MM.1S (cell line): ENCODE measurements at regions not wholly inside any gene's neighbourhood (a gene's known extent, or its start where the extent isn't known, plus 50 kb on each side); places are given as distances from the start of the nearest gene placed in this dataset.

Experiments
- DNase-seq: peaks from one replicate; pipeline ENCODE4 v3.0.0-alpha.2; 2015
- H2AFZ ChIP-seq: fragments of 300-600 bp; sonication (generic); 2 replicates; pipeline ENCODE4 v1.6.0; 2016; ENCODE audit warnings: antibody characterized with exemption, low read length
- H3F3A ChIP-seq: fragments of 300-600 bp; sonication (generic); 2 replicates; pipeline ENCODE4 v1.6.1; 2016; ENCODE audit warnings: mild to moderate bottlenecking, antibody characterized with exemption, low read length, moderate library complexity, mixed read lengths; ENCODE audit not compliant: insufficient read depth
- H3K27ac ChIP-seq: fragments of 300-600 bp; sonication (generic); 2 replicates; pipeline ENCODE4 v1.5.1; 2016; ENCODE audit warnings: mild to moderate bottlenecking, low read length
- H3K27me3 ChIP-seq: fragments of 300-600 bp; sonication (generic); replicated peaks from 2 replicates; pipeline ENCODE4 v1.6.0; 2016; ENCODE audit warnings: low read length; ENCODE audit not compliant: insufficient read depth
- H3K36me3 ChIP-seq: fragments of 300-600 bp; sonication (generic); replicated peaks from 2 replicates; pipeline ENCODE4 v1.6.1; 2016; ENCODE audit warnings: mild to moderate bottlenecking, low read length, mixed read lengths; ENCODE audit not compliant: insufficient read depth
- H3K4me1 ChIP-seq: fragments of 300-600 bp; sonication (generic); 2 replicates; pipeline ENCODE4 v1.6.1; 2016; ENCODE audit warnings: low read length, mixed read lengths
- H3K4me2 ChIP-seq: fragments of 300-600 bp; sonication (generic); 2 replicates; pipeline ENCODE4 v1.6.0; 2016; ENCODE audit warnings: low read depth, low read length
- H3K4me3 ChIP-seq: fragments of 300-600 bp; sonication (generic); 2 replicates; pipeline ENCODE4 v1.5.1; 2016; ENCODE audit warnings: low read length, mixed read lengths
- H3K79me2 ChIP-seq: fragments of 300-600 bp; sonication (generic); 2 replicates; pipeline ENCODE4 v1.6.1; 2016; ENCODE audit warnings: mixed run types, low read length, mixed read lengths
- H3K9ac ChIP-seq: fragments of 300-600 bp; sonication (generic); 2 replicates; pipeline ENCODE4 v1.6.1; 2016; ENCODE audit warnings: low read length, mixed read lengths
- H3K9me2 ChIP-seq: fragments of 300-600 bp; sonication (generic); replicated peaks from 2 replicates; pipeline ENCODE4 v1.6.1; 2016; ENCODE audit warnings: mild to moderate bottlenecking, low read length, mixed read lengths; ENCODE audit not compliant: insufficient read depth
- H3K9me3 ChIP-seq: fragments of 300-600 bp; sonication (generic); replicated peaks from 2 replicates; pipeline ENCODE4 v1.6.1; 2016; ENCODE audit warnings: mild to moderate bottlenecking, low read length, mixed read lengths; ENCODE audit not compliant: insufficient read depth
- H4K20me1 ChIP-seq: fragments of 300-600 bp; sonication (generic); 2 replicates; pipeline ENCODE4 v1.6.1; 2016; ENCODE audit warnings: mild to moderate bottlenecking, low read length, moderate library complexity, mixed read lengths; ENCODE audit not compliant: insufficient read depth
- CTCF ChIP-seq: fragments of 300-600 bp; sonication (generic); IDR thresholded peaks from 2 replicates; pipeline ENCODE4 v1.5.1; 2016; ENCODE audit warnings: antibody characterized with exemption, low read length, mixed read lengths
- EZH2 ChIP-seq: fragments of 300-600 bp; sonication (generic); optimal IDR thresholded peaks from 2 replicates; pipeline ENCODE3; 2017; ENCODE audit warnings: low read depth, mild to moderate bottlenecking, antibody characterized with exemption, low read length, mixed read lengths
- EZH2phosphoT487 ChIP-seq: fragments of 300-600 bp; sonication (generic); IDR thresholded peaks from 2 replicates; pipeline ENCODE4 v1.6.1; 2018; ENCODE audit warnings: antibody characterized with exemption, low read length

GRCh38 chr13:95485045-95485517 lies 67.4 kb upstream of the CLDN10 start:
- Histone ChIP-seq H3K9me3 (no peaks in the 10 kb centered on the region), H4K20me1 (no peaks in the 10 kb centered on the region), H3K4me2 (no peak overlapping the region), H3K4me1 (no peaks in the 10 kb centered on the region), H3K9me2 (no peaks in the 10 kb centered on the region), H3K27ac (no peak overlapping the region), H2AFZ (no peak overlapping the region), H3F3A (no peaks in the 10 kb centered on the region), H3K4me3 (no peak overlapping the region), H3K9ac (no peak overlapping the region), H3K79me2 (no peaks in the 10 kb centered on the region), H3K36me3 (no peaks in the 10 kb centered on the region), H3K27me3 (no peaks in the 10 kb centered on the region)
- no peak for DNase-seq
- TF ChIP-seq EZH2phosphoT487 (no peak), CTCF (no peak), EZH2 (no peak)

GRCh38 chr13:95485518-95486144 lies 66.9 kb upstream of the CLDN10 start:
- Histone ChIP-seq H3K4me3 (no peak overlapping the region), H3K27ac (no peak overlapping the region), H3K9me3 (no peaks in the 10 kb centered on the region), H4K20me1 (no peaks in the 10 kb centered on the region), H2AFZ (no peak overlapping the region), H3K27me3 (no peaks in the 10 kb centered on the region), H3K79me2 (no peaks in the 10 kb centered on the region), H3K36me3 (no peaks in the 10 kb centered on the region), H3F3A (no peaks in the 10 kb centered on the region), H3K4me1 (no peaks in the 10 kb centered on the region), H3K9me2 (no peaks in the 10 kb centered on the region), H3K9ac (no peak overlapping the region), H3K4me2 (no peak overlapping the region)
- no peak for DNase-seq
- TF ChIP-seq EZH2phosphoT487 (no peak), EZH2 (no peak), CTCF (no peak)

- Histone ChIP-seq H3K36me3 (no peaks in the 10 kb centered on the region), H3K9ac (no peak overlapping the region), H4K20me1 (no peaks in the 10 kb centered on the region), H3K4me3 (no peak overlapping the region), H2AFZ (no peak overlapping the region), H3K4me1 (no peaks in the 10 kb centered on the region), H3F3A (no peaks in the 10 kb centered on the region), H3K9me2 (no peaks in the 10 kb centered on the region), H3K27ac (no peak overlapping the region), H3K27me3 (no peaks in the 10 kb centered on the region), H3K9me3 (no peaks in the 10 kb centered on the region), H3K4me2 (no peak overlapping the region), H3K79me2 (no peaks in the 10 kb centered on the region)
- TF ChIP-seq CTCF (no peak), EZH2 (no peak), EZH2phosphoT487 (no peak)
- DNase-seq: no peak
Measured at GRCh38 chr13:95492044-95492801, 60.3 kb upstream of the CLDN10 start.
